Endothelial cell (in vitro differentiated cells): ENCODE measurements at regions not wholly inside any gene's neighbourhood (a gene's known extent, or its start where the extent isn't known, plus 50 kb on each side); places are given as distances from the start of the nearest gene placed in this dataset.

Experiments used
- DNase-seq: peaks from one replicate; pipeline ENCODE4 v3.0.0; 2021; ENCODE audit warnings: low spot score
- H3K27ac Mint-ChIP-seq: one replicate; pipeline ENCODE4 v1.8.0; 2021; ENCODE audit warnings: mixed read lengths, inconsistent platforms; ENCODE audit not compliant: unreplicated experiment
- H3K27me3 Mint-ChIP-seq: one replicate; pipeline ENCODE4 v1.8.0; 2021; ENCODE audit warnings: mild to moderate bottlenecking, moderate library complexity, mixed read lengths, inconsistent platforms; ENCODE audit not compliant: unreplicated experiment
- H3K36me3 Mint-ChIP-seq: one replicate; pipeline ENCODE4 v1.8.0; 2021; ENCODE audit warnings: mild to moderate bottlenecking, low read depth, mixed read lengths, inconsistent platforms; ENCODE audit not compliant: unreplicated experiment
- H3K4me1 Mint-ChIP-seq: one replicate; pipeline ENCODE4 v1.8.0; 2021; ENCODE audit warnings: mild to moderate bottlenecking, mixed read lengths, inconsistent platforms; ENCODE audit not compliant: unreplicated experiment
- H3K4me3 Mint-ChIP-seq: one replicate; pipeline ENCODE4 v1.8.0; 2021; ENCODE audit warnings: mild to moderate bottlenecking, mixed read lengths, inconsistent platforms; ENCODE audit not compliant: unreplicated experiment
- H3K9me3 Mint-ChIP-seq: one replicate; pipeline ENCODE4 v1.8.0; 2021; ENCODE audit warnings: mixed read lengths, inconsistent platforms; ENCODE audit not compliant: unreplicated experiment
- TF ChIP-seq, protein P1 (sequence below): fragments of 200-600 bp; sonication (generic); IDR thresholded peaks from one replicate; pipeline ENCODE4 v1.5.0; 2021; ENCODE audit warnings: antibody characterized with exemption; ENCODE audit not compliant: unreplicated experiment

DNA sequence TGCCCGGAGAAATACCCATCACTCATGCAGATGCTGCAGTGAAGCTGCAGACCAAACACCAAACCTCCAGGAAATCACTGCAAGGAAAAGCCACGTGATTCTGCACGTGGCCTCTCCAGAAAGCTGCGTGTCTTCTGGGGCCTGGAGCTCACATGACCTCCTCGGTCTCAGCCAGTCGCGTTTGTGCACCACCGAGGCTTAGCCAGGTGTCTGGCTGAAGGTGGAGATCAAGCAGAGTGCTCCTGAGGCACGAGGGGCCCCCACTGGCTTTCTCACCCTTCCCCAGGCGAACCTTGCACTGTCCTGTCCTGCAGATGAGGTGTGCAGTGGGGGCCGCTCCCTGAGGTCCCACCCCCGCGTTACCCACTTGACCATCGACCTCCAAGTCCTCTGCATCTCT lies 257.3 kb downstream of the RBFOX3 start:
- Mint-ChIP-seq H3K36me3 (no peaks in the 10 kb centered on the region), H3K27me3 (no peaks in the 10 kb centered on the region), H3K9me3 (no peaks in the 10 kb centered on the region), H3K4me1 (no peaks in the 10 kb centered on the region), H3K27ac (no peak overlapping the region), H3K4me3 (no peak overlapping the region)
- TF ChIP-seq, protein P1, sequence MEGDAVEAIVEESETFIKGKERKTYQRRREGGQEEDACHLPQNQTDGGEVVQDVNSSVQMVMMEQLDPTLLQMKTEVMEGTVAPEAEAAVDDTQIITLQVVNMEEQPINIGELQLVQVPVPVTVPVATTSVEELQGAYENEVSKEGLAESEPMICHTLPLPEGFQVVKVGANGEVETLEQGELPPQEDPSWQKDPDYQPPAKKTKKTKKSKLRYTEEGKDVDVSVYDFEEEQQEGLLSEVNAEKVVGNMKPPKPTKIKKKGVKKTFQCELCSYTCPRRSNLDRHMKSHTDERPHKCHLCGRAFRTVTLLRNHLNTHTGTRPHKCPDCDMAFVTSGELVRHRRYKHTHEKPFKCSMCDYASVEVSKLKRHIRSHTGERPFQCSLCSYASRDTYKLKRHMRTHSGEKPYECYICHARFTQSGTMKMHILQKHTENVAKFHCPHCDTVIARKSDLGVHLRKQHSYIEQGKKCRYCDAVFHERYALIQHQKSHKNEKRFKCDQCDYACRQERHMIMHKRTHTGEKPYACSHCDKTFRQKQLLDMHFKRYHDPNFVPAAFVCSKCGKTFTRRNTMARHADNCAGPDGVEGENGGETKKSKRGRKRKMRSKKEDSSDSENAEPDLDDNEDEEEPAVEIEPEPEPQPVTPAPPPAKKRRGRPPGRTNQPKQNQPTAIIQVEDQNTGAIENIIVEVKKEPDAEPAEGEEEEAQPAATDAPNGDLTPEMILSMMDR: no peak
- DNase-seq: no peak

DNA sequence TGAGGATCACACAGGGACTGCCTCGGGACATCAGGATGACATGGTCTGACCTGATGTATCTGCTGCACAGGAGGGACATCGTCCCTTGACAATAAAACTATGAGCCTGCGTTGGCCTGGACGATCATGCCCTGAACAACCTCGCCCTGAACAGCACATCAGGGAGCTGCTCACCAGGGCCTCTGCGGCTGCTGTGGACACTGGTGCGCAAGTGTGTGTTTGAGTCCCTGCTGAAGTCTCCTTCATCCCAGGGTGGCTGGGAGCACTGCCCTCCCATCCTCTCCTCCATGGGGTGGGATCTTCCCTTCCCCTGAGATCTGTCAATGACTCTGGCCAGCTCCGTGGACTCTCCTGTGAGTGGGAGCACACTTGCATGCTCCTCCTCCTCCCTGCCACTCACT lies 257.8 kb downstream of the RBFOX3 start:
- Mint-ChIP-seq H3K27ac (no peak overlapping the region), H3K27me3 (peaks cover 2% of the 10 kb centered on the region), H3K36me3 (no peaks in the 10 kb centered on the region), H3K4me1 (no peaks in the 10 kb centered on the region), H3K4me3 (no peak overlapping the region), H3K9me3 (no peaks in the 10 kb centered on the region)
- no peak for DNase-seq
- TF ChIP-seq, protein P1: no peak

DNA sequence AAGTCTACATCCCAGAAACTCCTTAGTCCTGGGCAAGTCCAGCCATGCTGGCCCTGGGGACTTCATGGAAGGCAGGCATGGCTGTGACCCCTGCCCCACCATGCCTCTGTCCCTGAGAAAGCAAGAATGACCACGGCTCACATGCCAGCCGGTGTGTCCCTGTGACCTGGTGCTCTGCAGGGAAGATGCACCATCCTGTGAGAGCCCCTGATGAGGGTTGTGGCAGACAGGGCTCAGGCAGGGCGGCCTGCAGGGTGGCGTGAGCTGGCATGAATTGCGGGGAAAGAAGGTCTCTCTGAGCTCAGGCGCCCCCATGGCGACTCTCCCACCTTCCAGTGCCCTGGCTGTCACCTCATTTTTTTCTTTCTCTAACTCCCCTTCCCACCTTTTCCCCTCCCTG lies 260.3 kb downstream of the RBFOX3 start:
- Mint-ChIP-seq H3K4me1 (no peaks in the 10 kb centered on the region), H3K27ac (no peak overlapping the region), H3K4me3 (no peak overlapping the region), H3K27me3 (peaks cover 2% of the 10 kb centered on the region), H3K9me3 (no peaks in the 10 kb centered on the region), H3K36me3 (no peaks in the 10 kb centered on the region)
- TF ChIP-seq, protein P1: no peak
- DNase-seq: no peak

DNA sequence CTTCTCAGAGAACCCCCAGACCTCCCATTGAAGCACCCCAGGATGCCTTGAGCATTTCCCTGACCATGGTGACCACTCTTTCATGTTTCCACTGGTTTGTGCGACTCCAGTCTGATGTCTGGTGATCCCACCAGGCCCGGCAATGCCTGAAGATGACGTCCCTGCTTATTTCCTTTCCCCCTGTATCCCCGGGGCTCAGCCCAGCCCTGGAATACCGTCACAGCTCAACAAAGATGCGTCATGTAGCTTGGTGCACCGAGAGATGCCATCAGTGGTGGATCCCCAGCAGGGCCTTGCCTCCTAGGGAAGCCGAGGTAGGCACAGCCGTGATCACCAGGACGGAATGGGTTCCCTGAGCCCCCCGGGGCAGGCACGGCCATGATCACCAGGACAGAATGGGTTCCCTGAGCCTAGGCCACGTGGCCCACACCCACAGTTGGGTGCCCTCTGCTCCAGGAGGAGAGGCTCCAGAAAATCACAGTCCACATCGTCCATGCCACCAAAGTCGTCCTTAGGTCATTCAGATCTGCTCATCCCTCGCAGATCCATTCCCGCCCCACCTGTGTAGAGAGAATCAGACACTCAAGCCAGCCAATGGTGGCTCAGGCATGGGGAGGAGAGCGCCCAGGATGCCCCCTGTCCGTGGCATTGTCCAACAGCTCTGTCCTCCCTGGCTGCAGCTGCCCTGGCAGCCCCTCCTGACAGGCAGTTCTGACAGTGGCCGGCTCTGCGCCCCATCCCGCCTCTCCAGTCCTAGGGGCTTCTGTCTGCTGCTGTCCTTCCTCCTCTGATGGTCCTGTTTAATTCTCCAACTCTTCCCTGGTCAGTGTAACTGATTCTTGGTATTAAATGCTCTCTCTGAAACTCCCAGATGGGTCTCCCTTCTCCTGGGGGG lies 261.1 kb downstream of the RBFOX3 start:
- Mint-ChIP-seq H3K4me1 (no peaks in the 10 kb centered on the region), H3K9me3 (no peaks in the 10 kb centered on the region), H3K27ac (no peak overlapping the region), H3K4me3 (peak overlapping the region; percentile 73), H3K27me3 (peaks cover 2% of the 10 kb centered on the region), H3K36me3 (no peaks in the 10 kb centered on the region)
- TF ChIP-seq, protein P1: no peak
- no peak for DNase-seq

DNA sequence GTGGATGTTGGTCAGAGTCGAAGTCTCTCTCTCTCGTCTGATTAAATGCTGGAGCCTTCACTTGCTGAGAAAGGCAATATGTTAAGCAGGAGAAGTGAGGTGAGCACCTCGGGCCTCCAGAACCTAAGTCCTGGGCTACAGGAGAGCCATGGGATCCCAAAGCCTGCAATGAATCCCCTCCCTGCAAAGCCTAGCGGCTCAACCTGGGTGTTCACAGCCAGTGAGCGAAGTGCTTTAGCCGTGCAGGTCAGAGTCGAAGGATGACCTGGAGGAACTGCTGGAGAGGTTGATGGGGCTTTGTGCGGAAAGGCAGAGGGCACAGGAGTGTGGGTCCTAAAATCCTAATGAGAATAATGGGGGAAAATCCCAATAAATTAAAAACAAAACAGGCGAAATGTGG lies 267.8 kb downstream of the ENGASE start:
- H3K4me1 Mint-ChIP-seq: no peaks in the 10 kb centered on the region
- TF ChIP-seq, protein P1: no peak
- H3K4me3 Mint-ChIP-seq: no peak overlapping the region
- H3K27me3 Mint-ChIP-seq: peaks cover 5% of the 10 kb centered on the region
- no peaks in the 10 kb centered on the region for H3K9me3 Mint-ChIP-seq
- no peak for DNase-seq
- H3K36me3 Mint-ChIP-seq: no peaks in the 10 kb centered on the region
- no peak overlapping the region for H3K27ac Mint-ChIP-seq
